GM19035 (cell line): ENCODE measurements at regions not wholly inside any gene's neighbourhood (a gene's known extent, or its start where the extent isn't known, plus 50 kb on each side); places are given as distances from the start of the nearest gene placed in this dataset.

Experiments
- ATAC-seq: cut with Tn5 transposase; IDR thresholded peaks from one replicate; pipeline ENCODE4 v1.9.1; 2021; ENCODE audit not compliant: unreplicated experiment

- ATAC-seq = no peak
Observed at GRCh38 chr1:184215274-184215925, 163.9 kb downstream of the TSEN15 start.

- ATAC-seq = no peak
Observed at GRCh38 chr1:184218458-184219075, 167.0 kb downstream of the TSEN15 start.

GRCh38 chr1:184219414-184219813, 167.4 kb upstream of the C1orf21 start:
- ATAC-seq = no peak

GRCh38 chr1:184219883-184220282, 166.9 kb upstream of the C1orf21 start:
- no peak for ATAC-seq

- ATAC-seq = no peak
Observed at GRCh38 chr1:184221087-184221486, 165.7 kb upstream of the C1orf21 start.

GRCh38 chr1:184222652-184223052, 164.2 kb upstream of the C1orf21 start:
- no peak for ATAC-seq

GRCh38 chr1:184223216-184223615, 163.6 kb upstream of the C1orf21 start:
- ATAC-seq = no peak

GRCh38 chr1:184225283-184226099, 161.3 kb upstream of the C1orf21 start:
- ATAC-seq = no peak

- no peak for ATAC-seq
Observed at GRCh38 chr1:184226100-184226487, 160.7 kb upstream of the C1orf21 start.

- no peak for ATAC-seq
Observed at GRCh38 chr1:184228558-184228957, 158.3 kb upstream of the C1orf21 start.

- no peak for ATAC-seq
Observed at GRCh38 chr1:184237588-184237987, 149.2 kb upstream of the C1orf21 start.

GRCh38 chr1:184241446-184241845, 145.4 kb upstream of the C1orf21 start:
- no peak for ATAC-seq

GRCh38 chr1:184242507-184242943, 144.3 kb upstream of the C1orf21 start:
- no peak for ATAC-seq

- no peak for ATAC-seq
Observed at GRCh38 chr1:184244962-184245361, 141.9 kb upstream of the C1orf21 start.

GRCh38 chr1:184247671-184248070, 139.2 kb upstream of the C1orf21 start:
- no peak for ATAC-seq

- no peak for ATAC-seq
Observed at GRCh38 chr1:184253921-184254320, 132.9 kb upstream of the C1orf21 start.

- no peak for ATAC-seq
Observed at GRCh38 chr1:184254849-184255248, 132.0 kb upstream of the C1orf21 start.

- ATAC-seq = no peak
Observed at GRCh38 chr1:184255560-184255959, 131.3 kb upstream of the C1orf21 start.

- no peak for ATAC-seq
Observed at GRCh38 chr1:184257873-184258272, 129.0 kb upstream of the C1orf21 start.

- no peak for ATAC-seq
Observed at GRCh38 chr1:184258525-184258924, 128.3 kb upstream of the C1orf21 start.

- no peak for ATAC-seq
Observed at GRCh38 chr1:184260382-184260781, 126.4 kb upstream of the C1orf21 start.

- no peak for ATAC-seq
Observed at GRCh38 chr1:184262109-184262508, 124.7 kb upstream of the C1orf21 start.
